Omental fat pad (tissue), 3 donors: ENCODE measurements at regions not wholly inside any gene's neighbourhood (a gene's known extent, or its start where the extent isn't known, plus 50 kb on each side); places are given as distances from the start of the nearest gene placed in this dataset.

ENCODE experiments used
- ATAC-seq: fragments of 150-250 bp; one replicate; pipeline ENCODE4 v1.9.1; 2016; ENCODE audit warnings: mild to moderate bottlenecking, moderate library complexity; ENCODE audit not compliant: low FRiP score
- DNase-seq: peaks from one replicate; pipeline ENCODE4 v3.0.0-alpha.2; 2019; ENCODE audit warnings: low spot score
- TF ChIP-seq, protein P1 (sequence below), 3 donors: fragments of 450-650 bp; IDR thresholded peaks; one replicate each; pipeline ENCODE4 v1.5.1; 2016 to 2017; ENCODE audit warnings: antibody characterized with exemption in 3 of 3, mild to moderate bottlenecking in 3 of 3, moderate library complexity in 2 of 3

DNA sequence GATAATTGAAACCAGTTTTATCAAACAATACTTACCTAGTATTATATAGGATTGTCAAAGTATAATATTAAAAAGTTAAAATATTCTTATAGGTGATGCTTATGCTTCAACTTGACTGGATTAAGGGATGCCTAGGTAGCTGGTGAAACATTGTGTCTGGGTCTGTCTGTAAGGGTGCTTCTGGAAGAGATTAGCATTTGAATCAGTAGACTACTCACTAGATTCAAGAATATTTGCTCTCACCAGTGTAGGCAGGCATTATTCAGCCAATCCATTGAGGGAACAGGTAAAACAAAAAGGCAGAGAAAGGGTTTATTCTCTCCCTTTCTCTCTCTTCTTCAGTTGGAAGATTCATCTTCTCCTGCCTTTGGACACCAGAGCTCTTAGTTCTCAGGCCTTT, 486.8 kb upstream of the GOLIM4 start:
- DNase-seq: no peak
- no peak for ATAC-seq
- TF ChIP-seq, protein P1, sequence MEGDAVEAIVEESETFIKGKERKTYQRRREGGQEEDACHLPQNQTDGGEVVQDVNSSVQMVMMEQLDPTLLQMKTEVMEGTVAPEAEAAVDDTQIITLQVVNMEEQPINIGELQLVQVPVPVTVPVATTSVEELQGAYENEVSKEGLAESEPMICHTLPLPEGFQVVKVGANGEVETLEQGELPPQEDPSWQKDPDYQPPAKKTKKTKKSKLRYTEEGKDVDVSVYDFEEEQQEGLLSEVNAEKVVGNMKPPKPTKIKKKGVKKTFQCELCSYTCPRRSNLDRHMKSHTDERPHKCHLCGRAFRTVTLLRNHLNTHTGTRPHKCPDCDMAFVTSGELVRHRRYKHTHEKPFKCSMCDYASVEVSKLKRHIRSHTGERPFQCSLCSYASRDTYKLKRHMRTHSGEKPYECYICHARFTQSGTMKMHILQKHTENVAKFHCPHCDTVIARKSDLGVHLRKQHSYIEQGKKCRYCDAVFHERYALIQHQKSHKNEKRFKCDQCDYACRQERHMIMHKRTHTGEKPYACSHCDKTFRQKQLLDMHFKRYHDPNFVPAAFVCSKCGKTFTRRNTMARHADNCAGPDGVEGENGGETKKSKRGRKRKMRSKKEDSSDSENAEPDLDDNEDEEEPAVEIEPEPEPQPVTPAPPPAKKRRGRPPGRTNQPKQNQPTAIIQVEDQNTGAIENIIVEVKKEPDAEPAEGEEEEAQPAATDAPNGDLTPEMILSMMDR (IDR thresholded peaks at IDR 0.05): no peak

DNA sequence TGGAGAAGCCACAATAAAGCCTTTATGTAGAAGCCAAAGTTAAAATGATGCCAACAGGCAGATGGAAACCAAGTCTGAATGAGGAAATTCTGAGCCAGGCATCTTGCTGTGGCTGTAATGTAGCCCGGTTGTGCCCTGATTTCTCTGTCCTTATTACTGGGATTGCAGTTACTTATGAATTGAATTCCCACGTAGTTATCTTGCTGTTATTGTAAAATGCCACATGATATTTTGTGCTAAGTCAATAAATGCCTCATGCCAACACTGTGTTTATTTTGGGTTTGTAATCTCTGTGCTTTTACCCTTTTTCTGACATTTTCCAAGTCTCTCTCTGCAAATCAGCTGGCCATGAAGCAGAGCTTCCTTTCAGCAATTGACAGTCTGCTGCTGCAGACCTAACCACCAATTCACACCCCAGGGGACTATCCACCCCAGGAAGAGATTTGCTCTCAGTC, 486.1 kb upstream of the GOLIM4 start:
- no peak for DNase-seq
- TF ChIP-seq, protein P1 (IDR thresholded peaks at IDR 0.05): no peak
- ATAC-seq: no peak

DNA sequence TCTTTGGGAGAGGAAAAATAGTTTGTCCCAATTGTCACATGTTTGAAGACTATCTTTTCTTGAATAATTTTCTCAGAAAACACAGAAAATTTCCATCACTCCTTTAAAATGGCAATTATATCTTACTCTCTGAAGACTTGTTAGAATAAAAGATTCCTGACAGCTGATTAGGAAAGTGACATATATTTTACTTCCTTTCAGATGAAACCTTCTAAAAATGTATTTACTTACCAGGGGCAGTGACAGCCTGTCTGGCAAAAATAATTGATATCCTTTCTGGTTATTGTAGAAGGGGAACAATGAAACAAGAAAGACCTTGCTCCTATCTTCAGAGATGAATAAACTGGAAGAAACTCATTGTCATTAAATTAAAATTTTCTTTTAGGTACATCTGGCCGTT, 483.3 kb upstream of the GOLIM4 start:
- DNase-seq (no peak), ATAC-seq (no peak)
- TF ChIP-seq, protein P1 (IDR thresholded peaks at IDR 0.05): no peak

DNA sequence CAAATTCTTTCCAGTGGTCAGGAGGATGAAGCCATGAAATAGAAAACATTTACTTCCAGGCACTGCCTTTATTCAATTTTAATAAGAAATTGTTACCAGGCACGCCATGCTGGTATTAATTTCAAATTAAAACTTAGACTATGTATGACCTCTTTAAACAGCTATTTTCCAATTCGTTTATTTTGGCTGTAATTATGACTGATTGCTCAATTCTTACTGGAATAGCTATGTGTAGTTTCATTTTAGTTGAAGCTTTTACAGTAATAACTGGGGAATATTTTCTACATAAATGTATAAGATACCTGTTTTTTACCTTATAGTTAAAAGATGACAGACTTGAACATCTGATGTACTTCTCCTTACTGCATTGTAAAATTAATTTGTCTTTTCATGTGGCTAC, 480.0 kb upstream of the GOLIM4 start:
- DNase-seq (no peak), ATAC-seq (no peak)
- TF ChIP-seq, protein P1 (IDR thresholded peaks at IDR 0.05): no peak

DNA sequence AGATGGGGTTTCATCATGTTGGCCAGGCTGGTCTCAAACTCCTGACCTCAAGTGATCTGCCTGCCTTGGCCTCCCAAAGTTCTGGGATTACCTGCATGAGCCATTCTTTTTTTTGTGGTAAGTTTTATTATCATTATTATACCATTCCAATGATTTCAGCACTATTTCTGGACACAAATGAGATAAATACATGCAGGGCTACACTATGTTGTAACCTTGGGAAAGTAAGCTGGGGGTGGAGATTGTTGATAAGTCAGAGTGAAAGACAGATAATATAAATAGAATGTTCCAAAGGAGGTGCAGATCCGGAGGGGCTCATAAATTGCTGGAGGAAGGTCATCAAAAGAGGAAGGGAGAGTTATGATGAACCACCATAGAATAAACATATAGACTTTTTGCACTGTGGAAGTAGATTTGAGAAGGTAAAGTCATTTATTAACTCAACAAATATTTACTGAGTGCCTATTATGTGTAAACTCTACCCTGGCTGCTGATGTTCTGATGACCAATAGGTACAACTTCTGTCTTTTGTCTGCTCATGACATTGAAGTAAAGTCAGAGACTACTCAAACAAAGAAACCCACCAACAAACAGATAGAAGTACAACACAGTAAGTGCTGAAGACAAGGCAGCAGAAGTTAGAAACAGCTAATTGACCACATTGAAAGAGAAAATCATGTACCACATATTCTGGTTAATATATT, 478.9 kb upstream of the GOLIM4 start:
- ATAC-seq (no peak), DNase-seq (no peak)
- TF ChIP-seq, protein P1 (IDR thresholded peaks at IDR 0.05): no peak

DNA sequence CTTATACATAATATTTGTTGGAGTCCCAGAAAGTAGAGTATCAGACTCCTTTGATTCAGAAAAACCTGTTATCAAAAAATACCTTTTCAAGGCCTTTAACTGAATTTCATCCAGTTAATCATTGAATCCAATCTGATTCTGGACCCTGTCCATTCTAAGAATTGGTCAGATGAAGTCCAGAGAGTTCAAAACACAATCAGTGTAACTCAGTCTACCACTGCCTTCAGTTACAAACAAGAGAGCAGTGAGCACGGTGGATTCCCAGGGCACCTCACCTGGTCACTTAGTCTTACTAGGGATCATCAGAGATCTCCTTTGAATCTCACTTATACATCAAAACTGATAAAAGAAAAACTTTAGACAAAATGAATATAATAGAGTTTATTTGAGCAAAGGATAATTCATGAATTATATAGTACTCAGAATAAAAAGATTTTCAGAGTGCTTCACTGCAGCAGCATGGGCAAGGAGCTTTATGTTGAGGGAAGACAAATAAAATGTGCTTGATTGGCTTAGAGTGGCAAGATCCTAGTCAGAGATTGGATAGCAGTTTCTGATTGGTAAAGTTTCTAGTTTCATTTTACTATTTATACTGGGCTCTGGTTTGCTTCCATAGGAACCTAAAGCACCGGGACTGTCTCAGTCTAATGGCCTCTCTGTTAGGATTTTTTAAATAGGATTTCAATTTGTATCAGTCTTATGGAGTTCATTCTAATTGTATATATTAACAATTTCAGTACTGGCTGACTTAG, 474.9 kb upstream of the GOLIM4 start:
- ATAC-seq (no peak), DNase-seq (no peak)
- TF ChIP-seq, protein P1 (IDR thresholded peaks at IDR 0.05): no peak
